ENCODE measurements at regions not wholly inside any gene's neighbourhood (a gene's known extent, or its start where the extent isn't known, plus 50 kb on each side); places are given as distances from the start of the nearest gene placed in this dataset.

- no peak for DNase-seq (ENCODE audit: low read depth)
- no peak overlapping the region for H3K4me3 ChIP-seq (ENCODE audit: low read depth, low read length)
- no peak for TF ChIP-seq CTCF (IDR thresholded peaks at IDR 0.05; ENCODE audit: low read depth, low read length, missing control alignments)
Measured at GRCh38 chr3:118204052-118204656, 830.5 kb downstream of the IGSF11 start.

DNA sequence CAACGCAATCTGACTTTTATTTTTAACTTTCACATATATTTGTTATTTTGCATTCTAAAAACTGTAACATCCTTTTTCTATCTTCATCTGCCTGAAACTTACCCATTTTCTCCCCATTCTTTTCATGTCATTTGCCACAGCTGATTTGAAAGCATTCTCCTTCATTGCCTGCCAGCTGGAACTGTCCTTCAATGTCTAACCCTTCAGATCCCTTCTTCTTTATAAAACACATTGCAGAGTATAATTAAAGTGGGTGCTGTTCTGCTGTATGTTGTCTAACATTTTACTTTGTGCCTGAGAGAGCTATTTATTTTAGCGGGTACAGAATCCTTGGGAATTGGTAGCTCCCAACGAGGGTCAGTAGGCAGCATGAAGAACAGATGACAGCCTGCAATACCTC is 827.4 kb downstream of the IGSF11 start:
- TF ChIP-seq CTCF (IDR thresholded peaks at IDR 0.05; ENCODE audit: low read depth, low read length, missing control alignments) = no peak
- no peak overlapping the region for H3K4me3 ChIP-seq (ENCODE audit: low read depth, low read length)
- no peak for DNase-seq (ENCODE audit: low read depth)

DNA sequence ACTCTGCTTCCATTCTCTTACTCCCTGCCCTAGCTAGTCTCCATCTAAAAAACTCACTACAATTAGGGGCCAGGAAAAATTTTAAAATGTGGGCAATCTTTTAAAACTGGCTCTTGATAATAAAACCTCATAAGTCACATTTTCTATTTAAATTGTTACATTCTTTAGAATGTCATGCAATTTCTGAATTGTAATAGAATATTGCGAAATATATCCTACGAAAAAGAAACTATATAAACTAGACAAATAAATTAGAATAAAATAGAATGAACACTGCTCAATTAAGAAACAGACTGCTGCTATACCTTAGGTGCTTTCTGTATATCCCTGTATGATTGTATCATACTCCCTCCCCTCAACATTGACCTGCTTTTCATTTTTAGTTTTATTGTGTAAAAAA is 826.0 kb downstream of the IGSF11 start:
- TF ChIP-seq CTCF (IDR thresholded peaks at IDR 0.05; ENCODE audit: low read depth, low read length, missing control alignments) = no peak
- no peak for DNase-seq (ENCODE audit: low read depth)

DNA sequence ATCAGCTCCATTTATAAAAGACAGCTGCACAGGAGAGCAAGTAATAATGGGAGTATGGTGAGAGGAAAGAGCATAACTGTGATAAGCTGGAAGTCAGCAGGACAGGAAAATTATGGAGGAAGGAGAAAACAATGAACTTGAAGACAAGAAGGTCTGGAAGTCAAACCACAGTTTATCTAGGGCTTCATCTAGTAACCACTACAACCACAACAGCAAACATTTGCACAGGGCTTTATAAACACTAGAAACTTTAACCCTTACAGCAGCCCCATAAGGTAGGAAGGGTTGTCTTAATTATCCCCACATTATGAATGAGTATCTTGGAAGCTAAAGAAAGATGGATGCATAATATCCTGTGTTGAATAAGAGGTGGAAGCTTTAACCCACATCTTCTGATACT is 820.8 kb downstream of the IGSF11 start:
- no peak for DNase-seq (ENCODE audit: low read depth)
- no peak for TF ChIP-seq CTCF (IDR thresholded peaks at IDR 0.05; ENCODE audit: low read depth, low read length, missing control alignments)
- H3K4me3 ChIP-seq (ENCODE audit: low read depth, low read length) = no peak overlapping the region

More for the DNA sequence above, 826.0 kb downstream of the IGSF11 start:
- H3K4me3 ChIP-seq (ENCODE audit: low read depth, low read length) = no peak overlapping the region

DNA sequence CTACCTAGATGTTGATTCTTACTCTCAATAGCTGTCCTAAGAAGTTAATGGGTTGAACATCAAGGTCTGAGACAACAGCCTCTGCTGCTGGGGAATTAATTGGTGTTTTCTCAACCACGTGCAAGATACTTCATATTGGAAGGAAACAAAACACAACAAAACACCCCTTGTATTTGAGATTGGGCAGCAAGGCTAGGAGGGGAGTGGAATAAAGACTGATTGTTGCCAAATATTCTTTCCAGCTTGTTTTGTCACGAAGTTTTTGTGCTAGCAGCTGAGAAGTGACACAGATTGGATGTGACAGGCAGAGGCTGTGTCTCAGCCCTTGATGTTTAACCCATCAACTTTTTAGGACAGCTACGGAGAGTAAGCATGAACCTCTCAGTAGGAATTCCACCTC is 808.4 kb downstream of the IGSF11 start:
- DNase-seq (ENCODE audit: low read depth) = no peak
- no peak overlapping the region for H3K4me3 ChIP-seq (ENCODE audit: low read depth, low read length)
- no peak for TF ChIP-seq CTCF (IDR thresholded peaks at IDR 0.05; ENCODE audit: low read depth, low read length, missing control alignments)

GRCh38 chr3:118227191-118227590 is 807.5 kb downstream of the IGSF11 start:
- H3K4me3 ChIP-seq (ENCODE audit: low read depth, low read length) = no peak overlapping the region
- TF ChIP-seq CTCF (IDR thresholded peaks at IDR 0.05; ENCODE audit: low read depth, low read length, missing control alignments) = no peak
- DNase-seq (ENCODE audit: low read depth) = no peak

GRCh38 chr3:118228151-118228550 is 806.5 kb downstream of the IGSF11 start:
- no peak for DNase-seq (ENCODE audit: low read depth)
- no peak overlapping the region for H3K4me3 ChIP-seq (ENCODE audit: low read depth, low read length)
- no peak for TF ChIP-seq CTCF (IDR thresholded peaks at IDR 0.05; ENCODE audit: low read depth, low read length, missing control alignments)

Measured in GM12864 (cell line).